Hepatocyte (in vitro differentiated cells): ENCODE measurements at regions not wholly inside any gene's neighbourhood (a gene's known extent, or its start where the extent isn't known, plus 50 kb on each side); places are given as distances from the start of the nearest gene placed in this dataset.

Experiments used
- DNase-seq: peaks from one replicate; pipeline ENCODE4 v3.0.0-alpha.2; 2016; ENCODE audit warnings: low spot score
- H2AFZ ChIP-seq: fragments of 200-600 bp; sonication (generic); 2 replicates; pipeline ENCODE4 v1.6.0; 2016; ENCODE audit warnings: antibody characterized with exemption, mild to moderate bottlenecking
- H3K27ac ChIP-seq: fragments of 200-600 bp; sonication (generic); 2 replicates; pipeline ENCODE4 v1.5.1; 2016; ENCODE audit warnings: mild to moderate bottlenecking
- H3K27me3 ChIP-seq: fragments of 200-600 bp; sonication (generic); 2 replicates; pipeline ENCODE4 v1.6.1; 2016
- H3K36me3 ChIP-seq: fragments of 200-600 bp; sonication (generic); replicated peaks from 2 replicates; pipeline ENCODE4 v1.5.1; 2016; ENCODE audit warnings: low read depth; ENCODE audit not compliant: insufficient read depth
- H3K4me1 ChIP-seq: fragments of 200-600 bp; sonication (generic); 2 replicates; pipeline ENCODE4 v1.5.1; 2016; ENCODE audit warnings: mild to moderate bottlenecking, moderate library complexity; ENCODE audit not compliant: insufficient read depth
- H3K4me2 ChIP-seq: fragments of 200-600 bp; sonication (generic); 2 replicates; pipeline ENCODE4 v1.6.0; 2016
- H3K4me3 ChIP-seq: fragments of 200-600 bp; sonication (generic); 2 replicates; pipeline ENCODE4 v1.5.1; 2016; ENCODE audit warnings: mild to moderate bottlenecking
- H3K79me2 ChIP-seq: fragments of 200-600 bp; sonication (generic); 2 replicates; pipeline ENCODE4 v1.6.0; 2017; ENCODE audit warnings: mild to moderate bottlenecking
- H3K9me2 ChIP-seq: fragments of 200-600 bp; sonication (generic); replicated peaks from 2 replicates; pipeline ENCODE4 v1.6.0; 2017; ENCODE audit warnings: mild to moderate bottlenecking; ENCODE audit not compliant: insufficient read depth
- H3K9me3 ChIP-seq: fragments of 200-600 bp; sonication (generic); 2 replicates; pipeline ENCODE4 v1.5.1; 2016; ENCODE audit warnings: low read depth, mild to moderate bottlenecking
- H4K20me1 ChIP-seq: fragments of 200-600 bp; sonication (generic); 2 replicates; pipeline ENCODE4 v1.6.0; 2016; ENCODE audit warnings: mild to moderate bottlenecking; ENCODE audit not compliant: insufficient read depth, poor library complexity, severe bottlenecking
- EZH2 ChIP-seq: fragments of 200-600 bp; sonication (generic); IDR thresholded peaks from 2 replicates; pipeline ENCODE4 v1.6.1; 2016; ENCODE audit warnings: antibody characterized with exemption, mild to moderate bottlenecking, borderline replicate concordance
- EZH2phosphoT487 ChIP-seq: fragments of 200-600 bp; sonication (generic); IDR thresholded peaks from one replicate; pipeline ENCODE4 v1.6.1; 2018; ENCODE audit warnings: antibody characterized with exemption, mild to moderate bottlenecking, low read depth, moderate library complexity; ENCODE audit not compliant: unreplicated experiment, severe bottlenecking
- WGBS: methylation state at CpG from one replicate; pipeline ENCODE4 v1.1.6; 2016; ENCODE audit warnings: low lambda C conversion rate; ENCODE audit errors: missing lambda C conversion rate; 5-methylcytosine and 5-hydroxymethylcytosine counted together
- TF ChIP-seq, protein P1 (sequence below): fragments of 200-600 bp; sonication (generic); IDR thresholded peaks from 2 replicates; pipeline ENCODE4 v1.5.1; 2016; ENCODE audit warnings: antibody characterized with exemption, mild to moderate bottlenecking; ENCODE audit not compliant: poor library complexity

DNA sequence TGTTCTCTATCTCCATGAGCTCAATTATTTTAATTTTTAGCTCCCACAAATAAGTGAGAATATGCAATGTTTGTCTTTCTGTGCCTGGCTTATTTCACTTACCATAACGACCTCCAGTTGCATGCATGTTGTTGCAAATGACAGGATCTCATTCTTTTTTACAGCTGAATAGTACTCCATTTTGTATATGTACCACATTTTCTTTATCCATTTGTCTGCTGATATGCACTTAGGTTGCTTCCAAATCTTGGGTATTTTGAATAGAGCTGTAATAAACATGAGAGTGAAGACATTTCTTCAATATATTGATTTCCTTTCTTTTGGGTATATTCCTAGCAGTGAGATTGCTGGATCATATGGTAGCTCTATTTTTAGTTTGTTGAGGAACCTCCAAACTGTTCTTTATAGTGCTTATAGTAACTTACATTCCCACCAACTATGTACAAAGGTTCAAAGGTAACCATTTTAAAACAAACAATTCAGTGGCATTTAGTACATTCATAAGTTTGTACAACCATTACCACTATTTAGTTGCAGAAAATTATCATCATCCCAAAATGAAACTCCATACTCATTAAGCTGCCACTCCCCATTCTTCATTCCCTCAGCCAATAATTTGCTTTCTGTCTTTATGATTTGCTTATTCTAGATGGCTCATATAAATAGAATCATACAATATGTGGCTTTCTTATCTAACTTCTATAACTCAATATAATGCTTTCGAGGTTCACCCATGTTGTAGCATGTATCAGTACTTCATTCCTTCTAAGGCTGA lies 255.9 kb upstream of the NFIA start:
- Histone ChIP-seq H3K27me3 (no peaks in the 10 kb centered on the region), H3K4me1 (no peaks in the 10 kb centered on the region), H3K4me2 (no peak overlapping the region), H2AFZ (no peak overlapping the region), H3K27ac (no peak overlapping the region), H4K20me1 (no peaks in the 10 kb centered on the region), H3K36me3 (no peaks in the 10 kb centered on the region), H3K9me3 (peaks cover 4% of the 10 kb centered on the region), H3K79me2 (no peaks in the 10 kb centered on the region), H3K9me2 (no peaks in the 10 kb centered on the region), H3K4me3 (no peak overlapping the region)
- no peak for DNase-seq
- WGBS, result 92% methylated on average over 2 of the region's 2 CpGs
- TF ChIP-seq, protein P1, sequence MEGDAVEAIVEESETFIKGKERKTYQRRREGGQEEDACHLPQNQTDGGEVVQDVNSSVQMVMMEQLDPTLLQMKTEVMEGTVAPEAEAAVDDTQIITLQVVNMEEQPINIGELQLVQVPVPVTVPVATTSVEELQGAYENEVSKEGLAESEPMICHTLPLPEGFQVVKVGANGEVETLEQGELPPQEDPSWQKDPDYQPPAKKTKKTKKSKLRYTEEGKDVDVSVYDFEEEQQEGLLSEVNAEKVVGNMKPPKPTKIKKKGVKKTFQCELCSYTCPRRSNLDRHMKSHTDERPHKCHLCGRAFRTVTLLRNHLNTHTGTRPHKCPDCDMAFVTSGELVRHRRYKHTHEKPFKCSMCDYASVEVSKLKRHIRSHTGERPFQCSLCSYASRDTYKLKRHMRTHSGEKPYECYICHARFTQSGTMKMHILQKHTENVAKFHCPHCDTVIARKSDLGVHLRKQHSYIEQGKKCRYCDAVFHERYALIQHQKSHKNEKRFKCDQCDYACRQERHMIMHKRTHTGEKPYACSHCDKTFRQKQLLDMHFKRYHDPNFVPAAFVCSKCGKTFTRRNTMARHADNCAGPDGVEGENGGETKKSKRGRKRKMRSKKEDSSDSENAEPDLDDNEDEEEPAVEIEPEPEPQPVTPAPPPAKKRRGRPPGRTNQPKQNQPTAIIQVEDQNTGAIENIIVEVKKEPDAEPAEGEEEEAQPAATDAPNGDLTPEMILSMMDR, result no peak

DNA sequence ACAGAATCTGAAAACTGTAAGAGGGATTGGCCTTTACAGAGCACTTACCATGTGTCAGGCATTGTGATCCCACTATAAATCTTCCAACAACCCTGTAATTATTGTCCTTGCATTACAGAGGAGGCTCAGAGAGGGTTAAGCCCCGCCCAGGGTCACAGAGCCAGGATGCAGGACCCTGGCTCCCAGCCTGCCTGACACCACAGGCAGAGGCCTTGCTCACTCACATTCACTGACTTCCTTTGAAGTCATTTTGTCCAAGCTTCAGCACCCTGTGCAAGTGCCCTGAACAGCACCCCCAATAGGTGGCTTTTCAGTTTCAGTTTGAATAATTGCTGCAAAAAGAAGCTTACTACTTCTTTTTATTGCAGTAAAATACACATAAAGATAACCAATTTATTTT lies 256.8 kb upstream of the NFIA start:
- peaks cover 4% of the 10 kb centered on the region for H3K9me3 ChIP-seq
- H3K79me2 ChIP-seq, result no peaks in the 10 kb centered on the region
- 73% methylated on average over 1 of the region's 1 CpG for WGBS
- DNase-seq, result no peak
- no peaks in the 10 kb centered on the region for H3K27me3 ChIP-seq
- no peaks in the 10 kb centered on the region for H3K36me3 ChIP-seq
- no peak overlapping the region for H3K4me2 ChIP-seq
- H3K27ac ChIP-seq, result no peak overlapping the region
- no peak for TF ChIP-seq EZH2phosphoT487
- TF ChIP-seq, protein P1, result peak; percentile 19
- H4K20me1 ChIP-seq, result no peaks in the 10 kb centered on the region
- no peak overlapping the region for H3K4me3 ChIP-seq
- H3K4me1 ChIP-seq, result no peaks in the 10 kb centered on the region
- H3K9me2 ChIP-seq, result no peaks in the 10 kb centered on the region
- no peak overlapping the region for H2AFZ ChIP-seq

DNA sequence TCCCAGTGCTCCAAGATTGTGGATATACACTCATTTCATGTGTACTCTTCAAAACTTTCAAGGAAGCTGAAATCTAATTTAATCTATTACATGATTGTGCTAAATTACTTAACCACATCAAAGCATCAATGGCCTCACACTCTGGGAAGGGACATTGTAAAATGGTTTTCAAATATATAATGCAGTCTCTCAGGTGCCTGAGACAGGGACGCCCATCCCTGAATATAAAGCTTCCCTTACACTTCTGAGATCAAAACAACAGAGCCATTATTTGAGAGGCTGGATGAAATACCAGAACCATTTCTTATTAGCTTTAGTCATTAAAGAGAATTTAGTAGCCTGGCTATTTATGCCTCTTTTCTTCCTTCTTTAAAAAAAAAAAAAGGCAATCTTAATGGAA lies 259.2 kb upstream of the NFIA start:
- H4K20me1 ChIP-seq, result no peaks in the 10 kb centered on the region
- TF ChIP-seq, protein P1, result no peak
- no peak for TF ChIP-seq EZH2
- TF ChIP-seq EZH2phosphoT487, result no peak
- H3K4me1 ChIP-seq, result no peaks in the 10 kb centered on the region
- no peaks in the 10 kb centered on the region for H3K36me3 ChIP-seq
- 80% methylated on average over 1 of the region's 1 CpG for WGBS
- H3K4me3 ChIP-seq, result no peak overlapping the region
- no peak overlapping the region for H3K4me2 ChIP-seq
- no peak overlapping the region for H3K27ac ChIP-seq
- no peak for DNase-seq
- H3K9me3 ChIP-seq, result peaks cover 4% of the 10 kb centered on the region
- no peaks in the 10 kb centered on the region for H3K9me2 ChIP-seq
- H3K27me3 ChIP-seq, result no peaks in the 10 kb centered on the region
- H2AFZ ChIP-seq, result no peak overlapping the region
- no peaks in the 10 kb centered on the region for H3K79me2 ChIP-seq
